SK-N-SH treated with all-trans-retinoic acid at 6 μM for 48 hours (cell line): ENCODE measurements at regions not wholly inside any gene's neighbourhood (a gene's known extent, or its start where the extent isn't known, plus 50 kb on each side); places are given as distances from the start of the nearest gene placed in this dataset.

Experiments
- ARNTL ChIP-seq: fragments of 450-650 bp; formaldehyde crosslinking; IDR thresholded peaks from 2 replicates; pipeline ENCODE4 v1.5.0; 2020; ENCODE audit warnings: low read depth, mild to moderate bottlenecking, moderate library complexity, borderline replicate concordance
- CREB5 ChIP-seq: fragments of 250-450 bp; sonication (Bioruptor Pico); IDR thresholded peaks from 2 replicates; pipeline ENCODE4 v1.5.1; 2020; ENCODE audit warnings: low read depth, mild to moderate bottlenecking, moderate library complexity
- CSDC2 ChIP-seq: fragments of 250-450 bp; sonication (Bioruptor Pico); IDR thresholded peaks from 2 replicates; pipeline ENCODE4 v1.5.0; 2020; ENCODE audit warnings: mild to moderate bottlenecking, moderate library complexity
- CSRNP3 ChIP-seq: fragments of 250-450 bp; sonication (Bioruptor Pico); IDR thresholded peaks from 2 replicates; pipeline ENCODE4 v1.5.1; 2021; ENCODE audit warnings: mild to moderate bottlenecking, moderate library complexity
- ESRRG ChIP-seq: fragments of 250-450 bp; sonication (Bioruptor Pico); IDR thresholded peaks from 2 replicates; pipeline ENCODE4 v1.6.1; 2021; ENCODE audit warnings: mild to moderate bottlenecking
- ISL1 ChIP-seq: fragments of 250-450 bp; sonication (Bioruptor Pico); IDR thresholded peaks from 2 replicates; pipeline ENCODE4 v2.1.2; 2022; ENCODE audit warnings: mild to moderate bottlenecking, moderate library complexity
- OSR1 ChIP-seq: fragments of 250-450 bp; sonication (Bioruptor Pico); IDR thresholded peaks from 2 replicates; pipeline ENCODE4 v1.8.0; 2022; ENCODE audit warnings: moderate library complexity, mild to moderate bottlenecking, inconsistent platforms
- PATZ1 ChIP-seq: fragments of 250-450 bp; sonication (Bioruptor Pico); IDR thresholded peaks from 2 replicates; pipeline ENCODE4 v1.8.0; 2020; ENCODE audit warnings: mild to moderate bottlenecking, moderate library complexity, borderline replicate concordance
- RARB ChIP-seq: fragments of 250-450 bp; sonication (Bioruptor Pico); IDR thresholded peaks from 2 replicates; pipeline ENCODE4 v1.8.0; 2021; ENCODE audit warnings: mild to moderate bottlenecking, moderate library complexity
- ZFP3 ChIP-seq: fragments of 250-450 bp; sonication (Bioruptor Pico); IDR thresholded peaks from 2 replicates; pipeline ENCODE4 v1.5.0; 2020; ENCODE audit warnings: mild to moderate bottlenecking, moderate library complexity
- ZFP30 ChIP-seq: fragments of 450-650 bp; formaldehyde crosslinking; IDR thresholded peaks from 2 replicates; pipeline ENCODE4 v1.5.0; 2022; ENCODE audit warnings: mild to moderate bottlenecking, moderate library complexity

- TF ChIP-seq CSDC2 (CRISPR knock-in tag) (no peak), CREB5 (CRISPR knock-in tag) (no peak), ZFP3 (CRISPR knock-in tag) (no peak), ZFP30 (CRISPR knock-in tag) (no peak), ESRRG (no peak), OSR1 (no peak), PATZ1 (CRISPR knock-in tag) (no peak), RARB (CRISPR knock-in tag) (no peak), ISL1 (CRISPR knock-in tag) (no peak), ARNTL (no peak), CSRNP3 (CRISPR knock-in tag) (no peak)
Observed at GRCh38 chr16:26666486-26666885, 400.2 kb upstream of the C16orf82 start.
